ENCODE measurements at regions not wholly inside any gene's neighbourhood (a gene's known extent, or its start where the extent isn't known, plus 50 kb on each side); places are given as distances from the start of the nearest gene placed in this dataset.
"Not testable (repeated sequence)": the region's sequence is repeated elsewhere in the genome, so short reads cannot be mapped to it uniquely, and the experiment has no call there.

DNA sequence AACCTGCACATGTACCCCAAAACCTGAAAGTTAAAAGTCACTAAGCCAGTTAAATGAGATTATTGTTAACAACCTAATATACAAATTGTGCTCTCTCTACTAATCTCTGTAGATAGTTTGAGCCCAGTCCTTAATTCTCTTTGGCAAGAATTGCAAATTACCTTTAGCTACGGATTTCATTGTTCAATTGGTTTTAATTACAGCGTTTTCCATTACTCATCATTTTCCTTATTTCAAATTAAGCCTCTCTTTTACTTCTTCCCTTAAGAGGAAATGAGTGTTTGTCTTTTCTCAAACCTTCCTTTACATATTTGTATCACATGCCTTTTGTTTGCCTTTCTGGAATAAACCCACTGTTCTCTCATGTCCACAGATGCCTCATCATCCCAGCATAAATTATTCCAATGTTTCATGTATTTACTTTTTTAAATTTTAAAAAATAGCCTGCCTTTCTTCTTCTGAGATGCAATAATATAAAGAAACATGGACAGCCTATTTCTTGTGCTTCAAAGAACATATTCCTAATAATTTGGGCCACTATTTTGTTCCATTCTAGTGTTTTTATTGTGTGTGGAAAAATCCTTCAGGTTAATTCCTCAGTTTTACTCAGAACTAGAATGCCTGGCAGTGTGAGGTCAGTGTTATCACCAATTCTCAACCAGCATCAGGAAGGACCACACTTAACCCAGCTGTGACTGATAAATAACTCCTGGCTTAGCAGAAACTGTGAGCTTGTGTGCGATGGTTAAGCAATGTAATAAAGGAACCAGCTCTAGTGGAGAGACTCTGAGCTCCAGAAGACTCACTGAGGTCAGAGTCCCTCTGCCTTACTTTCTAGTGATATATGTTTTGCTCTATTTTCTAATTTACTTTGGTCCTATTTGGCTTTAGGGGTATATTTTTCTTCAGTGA lies 600.5 kb downstream of the LTN1 start:
- TF ChIP-seq, protein P1, sequence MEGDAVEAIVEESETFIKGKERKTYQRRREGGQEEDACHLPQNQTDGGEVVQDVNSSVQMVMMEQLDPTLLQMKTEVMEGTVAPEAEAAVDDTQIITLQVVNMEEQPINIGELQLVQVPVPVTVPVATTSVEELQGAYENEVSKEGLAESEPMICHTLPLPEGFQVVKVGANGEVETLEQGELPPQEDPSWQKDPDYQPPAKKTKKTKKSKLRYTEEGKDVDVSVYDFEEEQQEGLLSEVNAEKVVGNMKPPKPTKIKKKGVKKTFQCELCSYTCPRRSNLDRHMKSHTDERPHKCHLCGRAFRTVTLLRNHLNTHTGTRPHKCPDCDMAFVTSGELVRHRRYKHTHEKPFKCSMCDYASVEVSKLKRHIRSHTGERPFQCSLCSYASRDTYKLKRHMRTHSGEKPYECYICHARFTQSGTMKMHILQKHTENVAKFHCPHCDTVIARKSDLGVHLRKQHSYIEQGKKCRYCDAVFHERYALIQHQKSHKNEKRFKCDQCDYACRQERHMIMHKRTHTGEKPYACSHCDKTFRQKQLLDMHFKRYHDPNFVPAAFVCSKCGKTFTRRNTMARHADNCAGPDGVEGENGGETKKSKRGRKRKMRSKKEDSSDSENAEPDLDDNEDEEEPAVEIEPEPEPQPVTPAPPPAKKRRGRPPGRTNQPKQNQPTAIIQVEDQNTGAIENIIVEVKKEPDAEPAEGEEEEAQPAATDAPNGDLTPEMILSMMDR (IDR thresholded peaks at IDR 0.05; ENCODE audit: low read depth, low read length) = no peak
- no peaks in the 10 kb centered on the region for H3K36me3 ChIP-seq
- H3K4me3 ChIP-seq = no peak overlapping the region
- no peaks in the 10 kb centered on the region for H3K9me3 ChIP-seq (ENCODE audit: low read depth)
- H3K27ac ChIP-seq = no peak overlapping the region
- DNase-seq (ENCODE audit: low read depth in 1 of 2, low spot score in 1 of 2) = no peak
- H3K4me1 ChIP-seq (ENCODE audit: low read depth) = peaks cover 5% of the 10 kb centered on the region
- H3K27me3 ChIP-seq = no peaks in the 10 kb centered on the region

DNA sequence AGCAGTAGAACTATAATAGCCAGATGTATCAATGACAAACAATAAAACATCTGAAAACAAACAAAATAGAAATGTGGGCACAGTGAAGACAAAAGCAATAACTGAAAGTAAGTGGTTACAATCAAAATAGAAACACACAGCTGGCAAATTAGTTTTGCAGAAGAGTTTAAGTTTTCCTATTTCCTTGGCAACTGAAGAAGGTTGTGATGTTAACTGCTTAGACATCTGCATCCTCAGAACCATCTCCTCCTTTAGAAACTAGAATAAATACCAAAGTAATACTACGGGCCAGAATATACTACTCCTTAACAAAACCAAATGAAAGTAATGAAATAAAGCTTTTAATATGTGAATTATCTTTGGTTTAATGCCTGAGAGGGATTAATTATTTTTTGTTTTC lies 605.5 kb downstream of the LTN1 start:
- DNase-seq (ENCODE audit: low read depth in 1 of 2, low spot score in 1 of 2) = no peak
- no peaks in the 10 kb centered on the region for H3K27me3 ChIP-seq
- TF ChIP-seq, protein P1 (IDR thresholded peaks at IDR 0.05; ENCODE audit: low read depth, low read length) = no peak
- H3K9me3 ChIP-seq (ENCODE audit: low read depth) = no peaks in the 10 kb centered on the region
- no peaks in the 10 kb centered on the region for H3K36me3 ChIP-seq
- no peaks in the 10 kb centered on the region for H3K4me1 ChIP-seq (ENCODE audit: low read depth)
- no peak overlapping the region for H3K27ac ChIP-seq
- H3K4me3 ChIP-seq = no peak overlapping the region

DNA sequence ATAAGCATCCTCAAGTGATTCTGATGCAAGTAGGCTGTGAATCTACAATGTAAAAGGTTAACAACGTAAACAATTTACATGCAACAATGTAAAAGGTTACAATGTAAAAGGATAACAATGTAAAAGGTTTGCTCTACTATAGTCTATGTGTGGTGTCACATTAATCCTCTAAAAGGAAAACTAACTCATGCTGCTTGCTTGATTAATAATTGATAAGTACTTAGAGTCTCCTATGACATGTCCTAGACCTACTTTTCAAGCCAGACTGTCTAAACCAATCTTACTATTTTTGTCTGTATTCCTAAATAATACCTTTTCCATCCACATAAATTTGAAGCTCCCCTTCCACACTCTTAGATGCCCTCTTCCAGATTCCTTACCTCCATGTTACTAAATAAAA lies 606.8 kb downstream of the LTN1 start:
- TF ChIP-seq, protein P1 (IDR thresholded peaks at IDR 0.05; ENCODE audit: low read depth, low read length) = no peak
- no peak for DNase-seq (ENCODE audit: low read depth in 1 of 2, low spot score in 1 of 2)
- Histone ChIP-seq H3K4me1 (ENCODE audit: low read depth) (no peaks in the 10 kb centered on the region), H3K9me3 (ENCODE audit: low read depth) (no peaks in the 10 kb centered on the region), H3K4me3 (no peak overlapping the region), H3K27me3 (no peaks in the 10 kb centered on the region), H3K27ac (no peak overlapping the region), H3K36me3 (no peaks in the 10 kb centered on the region)

DNA sequence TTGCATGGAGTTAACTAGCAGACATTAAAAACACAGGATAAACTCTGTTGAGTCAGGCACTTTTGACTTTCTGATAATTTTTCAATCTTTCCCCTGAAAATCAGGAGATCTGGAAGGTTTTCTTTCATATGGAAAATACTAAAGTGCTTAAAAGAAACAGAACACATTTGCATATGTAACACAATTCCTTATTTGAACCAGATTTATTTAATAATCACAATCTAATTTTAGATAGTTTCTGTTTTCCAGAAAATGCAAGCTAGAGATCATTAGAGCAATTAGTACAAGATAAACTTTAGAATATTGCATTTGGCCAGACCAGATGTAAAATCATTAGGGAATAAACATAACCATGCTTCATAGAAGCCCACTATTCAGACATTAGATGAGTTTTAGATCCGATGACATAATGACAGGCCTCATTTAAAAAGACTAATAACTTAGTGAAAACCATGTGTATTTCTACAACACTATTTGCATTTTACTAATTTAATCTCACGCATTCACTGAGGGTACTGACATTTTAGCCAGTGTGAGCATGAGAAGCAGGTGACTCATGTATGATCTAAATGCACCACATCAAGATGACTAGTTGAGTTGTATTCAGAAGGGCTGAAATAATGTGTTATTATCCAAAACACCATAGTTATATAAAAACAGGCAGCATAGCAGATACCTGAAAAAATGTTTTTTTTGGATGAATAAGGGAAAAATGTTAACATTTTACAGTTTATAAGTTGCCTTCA lies 611.5 kb downstream of the LTN1 start:
- H3K27ac ChIP-seq; H3K9me3 ChIP-seq (ENCODE audit: low read depth); H3K27me3 ChIP-seq; H3K4me3 ChIP-seq; H3K4me1 ChIP-seq (ENCODE audit: low read depth); H3K36me3 ChIP-seq; DNase-seq (ENCODE audit: low read depth in 1 of 2, low spot score in 1 of 2): not testable (repeated sequence)

DNA sequence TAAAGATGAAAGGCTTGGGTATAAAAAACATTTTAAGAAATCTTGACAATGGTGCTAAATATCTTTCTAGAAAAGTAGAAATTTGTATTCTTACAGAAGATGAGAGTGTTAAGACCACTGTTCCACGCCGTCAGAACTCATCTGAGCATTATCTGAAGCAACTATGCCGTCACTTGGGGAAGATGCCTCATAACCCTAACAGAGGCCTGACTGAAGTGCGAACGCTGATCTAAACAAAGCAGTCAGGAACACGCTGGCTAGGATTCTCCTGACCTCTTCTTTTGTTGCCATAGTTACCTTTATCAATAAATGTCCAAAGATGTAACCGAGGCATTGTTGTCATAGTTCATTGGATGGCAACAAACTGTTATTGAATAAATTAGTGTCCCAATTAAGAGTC lies 612.4 kb downstream of the LTN1 start:
- H3K36me3 ChIP-seq = no peaks in the 10 kb centered on the region
- TF ChIP-seq, protein P1 (IDR thresholded peaks at IDR 0.05; ENCODE audit: low read depth, low read length) = no peak
- no peak overlapping the region for H3K27ac ChIP-seq
- no peaks in the 10 kb centered on the region for H3K4me1 ChIP-seq (ENCODE audit: low read depth)
- DNase-seq (ENCODE audit: low read depth in 1 of 2, low spot score in 1 of 2) = no peak
- no peaks in the 10 kb centered on the region for H3K9me3 ChIP-seq (ENCODE audit: low read depth)
- no peak overlapping the region for H3K4me3 ChIP-seq
- H3K27me3 ChIP-seq = no peaks in the 10 kb centered on the region

DNA sequence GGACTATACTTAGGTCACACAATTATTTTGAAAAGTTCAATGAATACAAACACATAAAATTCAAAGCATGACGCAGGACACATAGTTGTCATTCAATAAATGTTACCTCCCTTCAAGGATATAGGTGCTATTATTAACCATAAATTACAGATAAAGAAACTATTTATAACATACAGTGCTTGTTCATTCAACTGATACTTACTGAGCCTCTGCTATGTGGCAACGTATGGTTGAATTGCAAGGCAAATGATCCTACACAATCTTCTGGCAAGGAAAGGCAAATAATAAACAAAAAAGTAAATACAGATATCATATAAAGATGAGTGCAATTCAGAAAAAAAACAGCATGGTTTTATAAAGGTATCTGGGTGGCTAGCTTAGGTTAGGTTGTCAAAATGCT lies 614.7 kb downstream of the LTN1 start:
- no peaks in the 10 kb centered on the region for H3K9me3 ChIP-seq (ENCODE audit: low read depth)
- no peak overlapping the region for H3K4me3 ChIP-seq
- H3K4me1 ChIP-seq (ENCODE audit: low read depth) = no peaks in the 10 kb centered on the region
- H3K27ac ChIP-seq = no peak overlapping the region
- no peaks in the 10 kb centered on the region for H3K36me3 ChIP-seq
- H3K27me3 ChIP-seq = no peaks in the 10 kb centered on the region
- TF ChIP-seq, protein P1 (IDR thresholded peaks at IDR 0.05; ENCODE audit: low read depth, low read length) = no peak
- no peak for DNase-seq (ENCODE audit: low read depth in 1 of 2, low spot score in 1 of 2)
